Fibroblast of lung (primary cell): ENCODE measurements at regions not wholly inside any gene's neighbourhood (a gene's known extent, or its start where the extent isn't known, plus 50 kb on each side); places are given as distances from the start of the nearest gene placed in this dataset.
"Not testable (repeated sequence)": the region's sequence is repeated elsewhere in the genome, so short reads cannot be mapped to it uniquely, and the experiment has no call there.

Experiments used
- DNase-seq, 2 donors: peaks; one replicate each; pipeline versions ENCODE4 v3.0.0 to v3.0.0-alpha.2; 2010; ENCODE audit warnings: low read depth in 2 of 2
- H2AFZ ChIP-seq: 2 replicates; pipeline ENCODE4 v1.5.1; 2012; ENCODE audit warnings: low read length, control low read depth, inconsistent platforms
- H3K27ac ChIP-seq: 2 replicates; pipeline ENCODE4 v1.5.1; 2011; ENCODE audit warnings: low read length, control low read depth; ENCODE audit not compliant: insufficient read depth
- H3K27me3 ChIP-seq: 2 replicates; pipeline ENCODE4 v1.5.1; 2011; ENCODE audit warnings: mild to moderate bottlenecking, low read length; ENCODE audit not compliant: control insufficient read depth, insufficient read depth
- H3K36me3 ChIP-seq: 2 replicates; pipeline ENCODE4 v1.5.1; 2011; ENCODE audit warnings: low read length; ENCODE audit not compliant: control insufficient read depth, insufficient read depth
- H3K4me1 ChIP-seq: 2 replicates; pipeline ENCODE4 v1.5.1; 2011; ENCODE audit warnings: low read length; ENCODE audit not compliant: control insufficient read depth, insufficient read depth; ENCODE audit errors: extremely low read depth
- H3K4me2 ChIP-seq: 2 replicates; pipeline ENCODE4 v1.5.1; 2011; ENCODE audit warnings: low read length, control low read depth; ENCODE audit not compliant: insufficient read depth; ENCODE audit errors: extremely low read depth
- H3K4me3 ChIP-seq, 4 experiments: fragments of 200-600 bp in 1 of 4; sonication (generic) in 1 of 4; replicated peaks in 1 of 4; 2 replicates each; pipeline ENCODE4 v1.5.1; 2011 to 2016; ENCODE audit warnings: low read length in 4 of 4, low read depth in 3 of 4, mild to moderate bottlenecking in 3 of 4, control low read depth in 2 of 4, inconsistent platforms in 1 of 4, mixed read lengths in 1 of 4; ENCODE audit not compliant: insufficient read depth in 1 of 4; ENCODE audit errors: control extremely low read depth in 1 of 4
- H3K79me2 ChIP-seq: 2 replicates; pipeline ENCODE4 v1.5.1; 2012; ENCODE audit warnings: mild to moderate bottlenecking, low read length, inconsistent platforms; ENCODE audit not compliant: control insufficient read depth, insufficient read depth
- H3K9ac ChIP-seq: 2 replicates; pipeline ENCODE4 v1.5.1; 2011; ENCODE audit warnings: mild to moderate bottlenecking, low read length, control low read depth; ENCODE audit not compliant: insufficient read depth
- H3K9me3 ChIP-seq: 2 replicates; pipeline ENCODE4 v1.5.1; 2012; ENCODE audit warnings: low read depth, low read length; ENCODE audit not compliant: control insufficient read depth, insufficient read depth
- H4K20me1 ChIP-seq: 2 replicates; pipeline ENCODE4 v1.5.1; 2011; ENCODE audit warnings: low read length; ENCODE audit not compliant: control insufficient read depth, insufficient read depth; ENCODE audit errors: extremely low read depth
- EZH2 ChIP-seq: IDR thresholded peaks from 2 replicates; pipeline ENCODE4 v1.5.1; 2012; ENCODE audit warnings: low read length, control low read depth, mild to moderate bottlenecking; ENCODE audit errors: missing control alignments
- TF ChIP-seq, protein P1 (sequence below), 2 donors: IDR thresholded peaks in 1 of 2; conservative IDR thresholded peaks in 1 of 2; 1 replicate in 1 of 2; 2 replicates in 1 of 2; pipeline ENCODE4 v1.5.1; 2011 to 2012; ENCODE audit warnings: low read length in 2 of 2, control low read depth in 1 of 2, inconsistent platforms in 1 of 2, low read depth in 1 of 2, mild to moderate bottlenecking in 1 of 2

DNA sequence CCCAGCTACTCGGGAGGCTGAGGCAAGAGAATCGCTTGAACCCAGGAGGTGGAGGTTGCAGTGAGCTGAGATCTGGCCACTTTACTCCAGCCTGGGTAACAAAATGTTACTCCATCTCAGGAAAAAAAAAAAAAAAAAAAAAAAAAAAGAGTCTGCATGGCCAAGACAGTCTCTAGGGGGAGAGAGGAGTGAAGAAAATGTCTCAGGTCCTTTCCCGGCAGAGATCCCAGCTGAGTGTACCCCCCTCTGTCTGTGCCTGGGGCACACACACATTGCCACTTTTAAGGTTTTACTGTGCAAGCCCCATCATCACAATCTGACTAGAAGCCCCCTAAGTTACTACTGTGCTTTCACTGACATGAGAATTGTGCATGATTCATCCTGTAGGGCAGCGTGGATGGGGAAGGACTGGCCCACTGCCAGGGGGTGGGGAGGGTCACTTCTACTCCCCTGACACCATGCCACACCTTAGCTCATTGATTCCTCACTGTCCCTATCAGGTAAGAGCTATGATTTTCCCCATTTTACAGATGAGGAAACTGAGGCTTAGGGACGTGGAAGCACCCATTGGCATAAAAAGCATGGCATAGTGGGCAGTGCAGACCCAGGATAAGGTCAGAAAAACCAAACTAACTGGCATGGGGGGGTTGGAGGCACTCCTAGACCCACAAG, 102.3 kb upstream of the LARP1 start:
- H3K27me3 ChIP-seq, result no peaks in the 10 kb centered on the region
- no peak overlapping the region for H2AFZ ChIP-seq
- H4K20me1 ChIP-seq, result no peaks in the 10 kb centered on the region
- TF ChIP-seq EZH2, result no peak
- TF ChIP-seq, protein P1, sequence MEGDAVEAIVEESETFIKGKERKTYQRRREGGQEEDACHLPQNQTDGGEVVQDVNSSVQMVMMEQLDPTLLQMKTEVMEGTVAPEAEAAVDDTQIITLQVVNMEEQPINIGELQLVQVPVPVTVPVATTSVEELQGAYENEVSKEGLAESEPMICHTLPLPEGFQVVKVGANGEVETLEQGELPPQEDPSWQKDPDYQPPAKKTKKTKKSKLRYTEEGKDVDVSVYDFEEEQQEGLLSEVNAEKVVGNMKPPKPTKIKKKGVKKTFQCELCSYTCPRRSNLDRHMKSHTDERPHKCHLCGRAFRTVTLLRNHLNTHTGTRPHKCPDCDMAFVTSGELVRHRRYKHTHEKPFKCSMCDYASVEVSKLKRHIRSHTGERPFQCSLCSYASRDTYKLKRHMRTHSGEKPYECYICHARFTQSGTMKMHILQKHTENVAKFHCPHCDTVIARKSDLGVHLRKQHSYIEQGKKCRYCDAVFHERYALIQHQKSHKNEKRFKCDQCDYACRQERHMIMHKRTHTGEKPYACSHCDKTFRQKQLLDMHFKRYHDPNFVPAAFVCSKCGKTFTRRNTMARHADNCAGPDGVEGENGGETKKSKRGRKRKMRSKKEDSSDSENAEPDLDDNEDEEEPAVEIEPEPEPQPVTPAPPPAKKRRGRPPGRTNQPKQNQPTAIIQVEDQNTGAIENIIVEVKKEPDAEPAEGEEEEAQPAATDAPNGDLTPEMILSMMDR (conservative IDR thresholded peaks at IDR 0.05 in 1 of 2, IDR thresholded peaks at IDR 0.05 in 1 of 2; ENCODE audit: low read depth in 1 of 2, low read length in 2 of 2), result no peak
- H3K9ac ChIP-seq, result no peak overlapping the region
- H3K4me3 ChIP-seq, result no peak overlapping the region
- no peaks in the 10 kb centered on the region for H3K79me2 ChIP-seq
- H3K4me1 ChIP-seq, result peaks cover 5% of the 10 kb centered on the region
- no peaks in the 10 kb centered on the region for H3K36me3 ChIP-seq
- H3K27ac ChIP-seq, result no peak overlapping the region
- no peak overlapping the region for H3K4me2 ChIP-seq
- peak in 1 of 2 donors; percentile 8 for DNase-seq
- H3K9me3 ChIP-seq, result no peaks in the 10 kb centered on the region

DNA sequence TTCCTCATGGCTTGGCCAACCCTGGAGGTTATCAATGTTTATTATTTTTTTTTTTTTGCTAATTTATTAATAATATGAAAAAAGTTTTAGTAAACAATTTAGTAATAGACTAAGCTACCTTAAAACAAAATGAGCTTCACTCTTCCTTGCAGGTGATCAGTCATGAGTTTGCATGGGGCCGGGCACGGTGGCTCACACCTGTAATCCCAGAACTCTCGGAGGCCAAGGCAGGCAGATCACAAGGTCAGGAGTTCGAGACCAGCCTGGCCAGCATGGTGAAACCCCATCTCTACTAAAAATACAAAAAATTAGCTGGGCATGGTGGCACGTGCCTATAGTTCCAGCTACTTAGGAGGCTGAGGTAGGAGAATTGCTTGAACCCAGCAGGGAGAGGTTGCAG, 103.4 kb upstream of the LARP1 start:
- H3K36me3 ChIP-seq, H3K4me2 ChIP-seq, H3K9ac ChIP-seq, H2AFZ ChIP-seq, H3K27me3 ChIP-seq, H4K20me1 ChIP-seq, H3K9me3 ChIP-seq, DNase-seq, H3K4me3 ChIP-seq, H3K79me2 ChIP-seq, H3K4me1 ChIP-seq, H3K27ac ChIP-seq: not testable (repeated sequence)

DNA sequence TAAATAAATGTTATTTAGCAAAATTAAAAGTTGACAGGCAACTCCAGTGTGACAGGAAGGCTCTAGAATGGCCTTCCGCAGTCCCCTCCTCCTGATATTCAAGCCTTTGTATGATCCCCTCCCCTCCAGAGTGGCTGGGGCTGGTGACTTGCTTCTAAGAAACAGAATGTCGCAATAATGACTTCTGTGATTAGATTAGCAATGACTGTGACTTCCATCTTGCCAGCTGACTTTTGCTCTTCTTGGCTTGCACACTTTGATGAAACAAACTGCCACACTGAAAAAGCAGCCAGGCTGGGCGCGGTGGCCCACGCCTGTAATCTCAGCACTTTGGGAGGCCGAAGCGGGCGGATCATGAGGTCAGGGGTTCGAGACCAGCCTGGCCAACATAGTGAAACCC, 106.5 kb upstream of the LARP1 start:
- no peak overlapping the region for H2AFZ ChIP-seq
- H3K9me3 ChIP-seq, result no peaks in the 10 kb centered on the region
- TF ChIP-seq, protein P1 (conservative IDR thresholded peaks at IDR 0.05 in 1 of 2, IDR thresholded peaks at IDR 0.05 in 1 of 2; ENCODE audit: low read depth in 1 of 2, low read length in 2 of 2), result no peak
- no peak for TF ChIP-seq EZH2
- no peak overlapping the region for H3K9ac ChIP-seq
- no peak overlapping the region for H3K4me3 ChIP-seq
- no peak overlapping the region for H3K4me2 ChIP-seq
- no peaks in the 10 kb centered on the region for H3K79me2 ChIP-seq
- H3K27me3 ChIP-seq, result no peaks in the 10 kb centered on the region
- no peaks in the 10 kb centered on the region for H3K36me3 ChIP-seq
- peaks cover 3% of the 10 kb centered on the region for H3K4me1 ChIP-seq
- no peaks in the 10 kb centered on the region for H4K20me1 ChIP-seq
- DNase-seq, result peak in 1 of 2 donors; percentile 50
- H3K27ac ChIP-seq, result no peak overlapping the region
